Bronchial epithelial cell (primary cell): ENCODE measurements at regions not wholly inside any gene's neighbourhood (a gene's known extent, or its start where the extent isn't known, plus 50 kb on each side); places are given as distances from the start of the nearest gene placed in this dataset.

Experiments
- DNase-seq: peaks from one replicate; pipeline ENCODE4 v3.0.0-alpha.2; 2010; ENCODE audit warnings: low read depth
- FAIRE-seq: peaks from 2 replicates; lab custom pipeline; 2011; peaks lifted over from hg19 to GRCh38; lab: Jason Lieb, UNC
- H3K27me3 ChIP-seq: 2 replicates; pipeline ENCODE4 v1.5.1; 2011; ENCODE audit warnings: low read length; ENCODE audit not compliant: control insufficient read depth, insufficient read depth
- H3K36me3 ChIP-seq: 2 replicates; pipeline ENCODE4 v1.5.1; 2011; ENCODE audit warnings: low read length; ENCODE audit not compliant: control insufficient read depth, insufficient read depth
- H3K4me3 ChIP-seq: 2 replicates; pipeline ENCODE4 v1.5.1; 2011; ENCODE audit warnings: mild to moderate bottlenecking, low read depth, low read length, control low read depth
- TF ChIP-seq, protein P1 (sequence below): IDR thresholded peaks from 2 replicates; pipeline ENCODE4 v1.5.1; 2011; ENCODE audit warnings: mild to moderate bottlenecking, moderate library complexity, low read length, control low read depth, inconsistent platforms; ENCODE audit not compliant: insufficient read depth, severe bottlenecking

DNA sequence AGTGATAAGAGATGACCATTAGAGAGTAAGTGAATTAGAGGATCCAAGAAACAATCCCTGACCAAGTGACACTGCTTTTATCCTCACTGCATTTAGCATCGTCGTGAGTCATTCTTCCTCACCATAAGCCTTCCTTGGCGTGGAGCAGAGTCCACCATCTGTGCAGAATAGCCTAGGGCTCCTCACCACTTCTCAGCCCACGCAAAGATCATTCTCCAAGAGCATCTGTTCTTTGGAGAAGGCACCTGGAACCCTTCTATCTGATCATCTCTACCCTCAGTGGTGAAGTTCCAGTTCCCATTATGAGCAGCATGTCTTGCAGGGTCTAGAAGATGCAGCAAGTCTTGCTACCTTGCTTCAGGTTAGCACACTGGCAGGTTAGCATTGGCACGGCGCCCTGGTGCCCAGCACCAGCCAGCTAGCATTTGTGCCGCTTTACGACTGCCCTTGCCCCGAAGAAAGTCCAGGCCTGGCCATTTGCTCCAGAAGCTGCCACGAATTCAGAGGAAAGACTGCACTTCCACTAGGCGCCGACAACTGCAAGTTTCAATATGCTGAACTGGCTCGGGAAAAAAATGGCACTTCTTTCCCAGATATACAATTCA lies 225.8 kb downstream of the TTC32 start:
- Histone ChIP-seq H3K4me3 (no peak overlapping the region), H3K36me3 (no peaks in the 10 kb centered on the region), H3K27me3 (peaks cover 2% of the 10 kb centered on the region)
- DNase-seq, result no peak
- TF ChIP-seq, protein P1, sequence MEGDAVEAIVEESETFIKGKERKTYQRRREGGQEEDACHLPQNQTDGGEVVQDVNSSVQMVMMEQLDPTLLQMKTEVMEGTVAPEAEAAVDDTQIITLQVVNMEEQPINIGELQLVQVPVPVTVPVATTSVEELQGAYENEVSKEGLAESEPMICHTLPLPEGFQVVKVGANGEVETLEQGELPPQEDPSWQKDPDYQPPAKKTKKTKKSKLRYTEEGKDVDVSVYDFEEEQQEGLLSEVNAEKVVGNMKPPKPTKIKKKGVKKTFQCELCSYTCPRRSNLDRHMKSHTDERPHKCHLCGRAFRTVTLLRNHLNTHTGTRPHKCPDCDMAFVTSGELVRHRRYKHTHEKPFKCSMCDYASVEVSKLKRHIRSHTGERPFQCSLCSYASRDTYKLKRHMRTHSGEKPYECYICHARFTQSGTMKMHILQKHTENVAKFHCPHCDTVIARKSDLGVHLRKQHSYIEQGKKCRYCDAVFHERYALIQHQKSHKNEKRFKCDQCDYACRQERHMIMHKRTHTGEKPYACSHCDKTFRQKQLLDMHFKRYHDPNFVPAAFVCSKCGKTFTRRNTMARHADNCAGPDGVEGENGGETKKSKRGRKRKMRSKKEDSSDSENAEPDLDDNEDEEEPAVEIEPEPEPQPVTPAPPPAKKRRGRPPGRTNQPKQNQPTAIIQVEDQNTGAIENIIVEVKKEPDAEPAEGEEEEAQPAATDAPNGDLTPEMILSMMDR, result no peak
- no peak for FAIRE-seq

DNA sequence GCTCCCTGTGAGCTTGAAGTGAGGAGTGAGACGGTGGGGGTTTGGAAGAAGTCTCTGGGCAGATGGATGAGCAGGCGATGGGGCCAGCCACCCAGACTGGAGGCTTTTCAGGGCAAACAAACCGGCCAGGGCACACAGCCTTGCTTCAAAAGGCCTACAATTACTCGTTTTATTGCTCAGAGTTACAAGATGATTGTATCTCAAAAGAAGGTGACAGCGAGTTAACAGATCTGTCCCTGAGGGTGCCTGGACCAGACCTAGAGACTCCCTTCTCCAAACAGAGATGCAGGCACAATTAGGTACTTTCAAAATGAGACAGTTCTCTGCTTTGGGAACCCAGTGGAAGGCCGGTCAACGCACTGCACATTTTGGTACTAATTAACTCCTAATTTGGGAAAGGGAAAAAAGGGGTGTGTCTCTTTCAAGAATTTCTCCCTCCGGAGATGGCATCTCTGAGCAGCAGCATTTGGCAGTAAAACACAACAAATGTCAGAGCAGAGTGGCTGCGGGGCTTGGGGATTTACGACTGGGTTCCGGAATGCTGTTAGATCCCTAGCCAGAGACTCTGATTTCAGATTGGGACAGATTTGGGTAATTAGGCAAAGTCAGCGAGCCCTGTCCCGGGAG lies 226.7 kb downstream of the TTC32 start:
- FAIRE-seq (no peak), DNase-seq (no peak)
- Histone ChIP-seq H3K27me3 (no peaks in the 10 kb centered on the region), H3K36me3 (no peaks in the 10 kb centered on the region), H3K4me3 (no peak overlapping the region)
- TF ChIP-seq, protein P1, result no peak

DNA sequence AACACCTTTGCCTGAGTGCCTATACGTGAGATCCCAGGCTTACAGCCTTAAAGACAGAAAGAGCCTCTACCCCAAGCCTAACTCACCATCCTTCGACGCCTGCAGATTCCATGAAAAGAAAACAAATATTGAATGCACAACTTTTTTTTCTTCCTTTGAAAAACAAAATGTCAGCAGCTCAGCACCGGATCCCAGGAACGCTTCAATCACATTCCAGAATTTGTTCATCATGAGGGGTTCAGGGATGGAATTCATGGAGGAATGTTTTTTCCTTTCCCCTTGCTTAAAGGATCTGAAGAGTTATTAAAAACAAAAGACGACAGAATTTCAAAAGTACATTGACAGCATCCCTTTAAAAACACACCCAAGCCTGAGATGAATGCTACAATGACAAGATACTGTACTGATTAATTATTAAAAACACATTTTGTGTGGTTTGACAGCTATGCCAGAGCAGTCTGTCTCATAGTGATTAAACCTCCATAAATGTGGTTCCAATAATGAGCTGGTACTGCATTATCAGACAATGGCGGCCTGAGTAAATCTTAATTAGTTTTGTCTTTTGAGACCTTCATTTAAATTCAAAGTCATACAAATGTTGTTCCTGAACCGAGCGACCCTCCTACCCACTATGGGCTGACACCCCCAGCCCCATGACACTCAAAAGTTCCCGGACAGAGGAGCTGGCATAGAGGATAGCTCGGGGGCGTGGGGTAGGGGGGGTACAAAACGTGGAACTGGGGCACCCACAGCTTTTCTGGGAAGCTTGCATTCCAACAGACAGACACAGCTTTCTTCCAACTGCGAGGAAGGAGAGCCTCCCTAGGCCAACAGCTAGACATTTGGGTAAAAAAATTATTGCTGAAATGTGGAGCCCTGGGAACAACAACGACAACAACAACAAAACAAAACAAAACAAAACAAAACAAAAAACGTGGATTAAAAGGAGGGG lies 227.5 kb downstream of the TTC32 start:
- DNase-seq (no peak), FAIRE-seq (no peak)
- Histone ChIP-seq H3K27me3 (peaks cover 2% of the 10 kb centered on the region), H3K4me3 (no peak overlapping the region), H3K36me3 (no peaks in the 10 kb centered on the region)
- TF ChIP-seq, protein P1, result no peak

DNA sequence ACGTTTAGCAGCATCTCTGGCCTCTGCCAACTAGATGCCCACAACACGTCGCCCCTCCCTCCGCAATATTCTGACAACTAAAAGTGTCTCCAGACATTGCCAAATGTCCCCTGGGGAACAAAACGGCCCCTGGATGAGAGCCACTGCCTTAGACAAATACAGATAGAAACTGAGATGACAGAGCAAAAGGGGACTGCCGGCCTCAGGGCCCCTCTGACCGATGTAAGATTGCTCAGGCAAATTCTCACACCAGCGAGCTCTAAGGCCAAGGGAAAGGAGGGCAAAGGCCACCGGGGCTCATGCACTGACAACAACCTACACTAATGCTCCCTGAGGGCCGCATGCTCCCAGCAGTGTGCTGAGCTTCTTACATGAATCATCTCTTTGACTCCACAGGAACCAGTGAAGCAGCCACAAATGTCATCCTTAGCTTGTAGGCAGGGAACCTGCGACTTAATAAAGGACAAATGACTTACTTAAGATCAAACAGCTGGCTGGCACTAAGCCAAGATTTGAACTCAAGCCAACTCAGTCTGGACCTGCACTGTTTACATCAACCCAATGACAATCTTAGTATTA lies 228.5 kb downstream of the TTC32 start:
- H3K27me3 ChIP-seq, result peaks cover 2% of the 10 kb centered on the region
- TF ChIP-seq, protein P1, result no peak
- H3K4me3 ChIP-seq, result no peak overlapping the region
- peak; percentile 26 for DNase-seq
- no peak for FAIRE-seq
- no peaks in the 10 kb centered on the region for H3K36me3 ChIP-seq

DNA sequence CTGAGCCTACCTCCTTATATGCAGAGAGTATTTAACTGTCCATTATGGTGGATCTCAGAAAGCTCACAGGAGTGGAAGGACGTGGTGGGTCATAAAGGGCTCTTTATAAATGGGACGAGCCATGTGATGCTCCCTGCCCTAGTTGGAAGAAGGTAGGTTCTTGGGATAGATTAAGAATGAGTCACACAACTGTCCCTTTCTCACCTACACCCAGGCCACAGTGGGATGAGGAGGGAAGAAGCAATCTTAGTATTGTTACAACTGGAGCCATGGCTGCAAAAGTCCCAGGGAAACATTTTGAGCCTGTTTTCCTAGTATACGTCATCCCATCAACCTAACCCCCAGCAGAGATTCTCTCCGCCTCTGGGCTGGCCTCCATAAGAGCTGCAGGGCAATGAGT lies 229.9 kb downstream of the TTC32 start:
- TF ChIP-seq, protein P1, result no peak
- H3K4me3 ChIP-seq, result no peak overlapping the region

More for the DNA sequence above, 229.9 kb downstream of the TTC32 start:
- peaks cover 2% of the 10 kb centered on the region for H3K27me3 ChIP-seq
- DNase-seq (no peak), FAIRE-seq (no peak)
- H3K36me3 ChIP-seq, result no peaks in the 10 kb centered on the region
